CD4-positive, alpha-beta T cell treated with Interleukin-4 for 1 hour (primary cell): ENCODE measurements at regions not wholly inside any gene's neighbourhood (a gene's known extent, or its start where the extent isn't known, plus 50 kb on each side); places are given as distances from the start of the nearest gene placed in this dataset.

Experiments
- DNase-seq, 2 donors: peaks; one replicate each; pipeline ENCODE4 v3.0.0-alpha.2; 2020 to 2022

DNA sequence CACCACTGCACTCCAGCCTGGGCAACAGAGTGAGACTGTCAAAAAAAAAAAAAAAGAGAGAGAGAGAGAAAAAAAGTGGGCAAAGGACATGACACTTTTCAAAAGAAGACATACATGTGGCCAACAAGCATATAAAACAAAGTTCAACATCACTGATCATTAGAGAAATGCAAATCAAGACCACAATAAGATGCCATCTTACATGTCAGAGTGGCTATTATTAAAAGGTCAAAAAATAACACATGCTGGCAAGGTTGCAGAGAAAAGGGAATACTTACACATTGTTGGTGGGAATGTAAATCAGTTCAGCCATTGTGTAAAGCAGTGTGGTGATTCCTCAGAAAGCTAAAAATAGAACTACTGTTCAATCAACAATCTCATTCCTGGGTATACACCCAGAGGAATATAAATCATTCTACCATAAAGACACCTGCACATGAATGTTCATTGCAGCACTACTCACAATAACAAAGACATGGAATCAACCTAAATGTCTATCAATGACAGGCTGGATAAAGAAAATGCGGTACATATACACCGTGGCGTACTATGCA lies 94.9 kb upstream of the TRIM2 start:
- DNase-seq = no peak

GRCh38 chr4:153110739-153111138 lies 93.5 kb upstream of the TRIM2 start:
- no peak for DNase-seq

DNA sequence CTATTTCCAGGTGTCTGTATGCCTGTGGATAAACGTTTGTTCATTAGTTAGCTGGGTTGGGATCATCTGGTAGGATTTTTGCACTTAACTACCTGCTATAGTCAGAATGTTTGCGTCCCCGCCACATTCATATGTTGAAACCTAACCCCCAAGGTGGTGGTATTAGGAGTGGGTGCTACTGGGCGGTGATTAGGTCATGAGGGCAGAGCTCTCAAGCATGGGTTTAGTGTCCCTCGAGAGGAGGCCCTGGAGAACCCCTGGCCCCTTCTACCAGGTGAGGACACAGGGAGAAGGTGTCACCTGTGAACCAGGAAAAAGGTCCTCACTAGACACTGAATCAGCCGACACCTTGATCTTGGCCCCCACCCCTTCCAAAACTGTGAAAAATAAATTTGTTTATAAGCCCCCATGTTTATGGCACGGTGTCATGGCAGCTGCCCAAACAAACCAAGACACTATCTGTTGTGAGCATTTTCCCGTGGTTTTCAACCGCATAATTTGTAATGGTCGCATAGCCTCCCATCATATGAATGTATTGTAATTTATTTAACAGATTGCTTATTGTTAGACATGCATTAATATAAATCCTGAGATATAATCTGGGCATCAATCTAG lies 92.7 kb upstream of the TRIM2 start:
- no peak for DNase-seq

DNA sequence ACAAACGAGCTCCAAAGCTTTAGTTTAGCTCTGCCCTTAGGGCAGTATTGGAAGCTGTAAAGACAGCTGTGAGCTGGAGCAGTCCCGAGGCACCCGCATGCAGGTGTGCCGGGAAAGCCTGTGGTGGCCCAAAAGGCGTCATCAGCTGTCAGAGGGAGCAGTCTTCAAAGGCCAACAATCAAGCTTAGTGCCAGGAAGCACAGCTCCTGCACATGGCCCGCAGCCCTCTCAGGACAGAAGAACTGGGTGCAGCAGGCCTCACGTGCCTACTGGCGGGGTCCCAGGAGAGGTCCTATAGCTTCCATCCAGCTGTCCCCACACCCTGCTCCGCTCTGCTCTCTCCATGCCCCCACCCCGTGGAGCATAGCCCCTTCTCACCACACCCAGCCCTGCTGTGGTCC lies 92.2 kb upstream of the TRIM2 start:
- DNase-seq = no peak

DNA sequence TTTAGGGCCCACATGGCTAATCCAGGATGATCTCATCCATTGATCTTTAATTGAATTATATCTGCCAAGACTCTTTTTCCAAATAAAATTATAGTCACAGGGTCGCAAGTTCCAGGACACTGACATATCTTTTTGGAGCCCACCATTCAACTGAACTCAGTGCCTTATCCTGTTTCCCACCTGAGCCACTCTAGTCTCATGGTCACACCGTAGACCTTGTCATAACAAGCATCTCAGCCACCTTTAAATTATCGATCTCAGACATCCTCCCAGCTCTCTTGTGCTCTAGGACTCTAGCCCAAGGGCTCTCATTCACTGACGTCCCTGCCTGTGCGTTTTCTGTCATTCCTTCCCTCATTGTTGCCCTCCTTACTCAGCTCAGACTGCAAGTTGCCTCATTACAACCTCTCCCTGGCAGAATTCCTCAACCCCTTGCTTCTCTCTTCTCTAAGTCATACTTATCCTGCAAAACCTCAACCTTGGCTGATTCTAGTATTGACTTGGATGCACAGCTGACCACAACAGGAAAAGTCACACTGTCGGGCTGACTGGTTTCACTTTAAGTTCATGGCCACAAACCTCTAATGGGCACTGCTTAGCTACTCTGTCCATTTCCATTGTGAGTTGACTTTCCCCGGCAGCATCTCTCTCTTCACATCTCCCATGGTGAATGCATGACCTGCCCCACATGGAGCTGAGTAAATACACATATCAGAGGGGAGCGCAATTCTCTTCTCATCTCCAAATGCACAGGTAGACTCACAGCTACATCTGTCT lies 91.0 kb upstream of the TRIM2 start:
- no peak for DNase-seq

GRCh38 chr4:153113838-153114105 lies 90.5 kb upstream of the TRIM2 start:
- DNase-seq = no peak

- peak; percentile 63 to 65 for DNase-seq
These were observed 89.4 kb upstream of the TRIM2 start for GRCh38 chr4:153114771-153115321.

DNA sequence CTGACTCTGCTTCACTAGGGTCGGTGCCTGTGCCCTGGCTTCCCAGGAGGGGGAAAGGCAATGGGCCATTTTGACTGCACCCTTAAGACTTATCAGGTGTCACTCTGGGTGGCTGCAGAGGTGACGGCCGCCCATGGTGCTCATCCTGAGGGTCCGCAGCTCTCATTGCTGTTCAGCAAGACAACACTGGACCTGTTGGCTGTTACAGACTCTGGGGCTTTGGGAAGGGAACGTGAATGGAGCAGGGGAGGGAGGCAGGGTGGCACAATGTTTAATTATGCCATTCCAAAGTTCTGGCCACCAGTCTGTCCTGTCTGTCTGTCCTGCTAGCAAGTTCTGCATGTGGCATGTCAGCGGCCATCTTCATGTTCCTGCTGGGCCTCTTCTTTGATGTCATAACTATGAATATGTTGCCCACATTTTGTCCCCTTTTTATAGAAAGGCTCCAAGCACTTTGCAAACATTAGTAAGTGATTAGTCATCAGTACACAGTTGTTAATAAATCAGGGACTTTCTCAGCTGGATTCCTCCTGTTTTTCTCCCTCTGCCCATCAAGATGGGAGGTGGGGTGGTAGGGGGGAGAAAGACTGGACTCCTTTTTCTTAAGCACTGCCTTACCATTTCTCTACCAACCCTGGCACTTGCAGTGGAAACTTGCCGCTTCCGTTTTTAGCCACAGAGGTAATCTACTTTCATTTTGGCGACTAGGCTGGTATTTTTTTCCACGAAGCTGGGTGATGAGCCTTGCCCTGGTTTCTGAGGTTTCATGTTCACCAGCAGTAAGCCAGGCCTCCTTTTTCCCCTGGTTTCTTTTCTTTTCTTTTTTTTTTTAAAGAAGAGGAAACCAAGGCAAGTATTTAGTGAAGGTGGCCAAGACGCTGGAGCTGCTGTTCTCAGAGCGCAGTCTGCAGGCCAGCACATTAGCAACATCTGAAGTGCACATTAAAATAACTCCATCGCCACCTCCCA lies 88.6 kb upstream of the TRIM2 start:
- DNase-seq = peak; percentile 76 to 84

DNA sequence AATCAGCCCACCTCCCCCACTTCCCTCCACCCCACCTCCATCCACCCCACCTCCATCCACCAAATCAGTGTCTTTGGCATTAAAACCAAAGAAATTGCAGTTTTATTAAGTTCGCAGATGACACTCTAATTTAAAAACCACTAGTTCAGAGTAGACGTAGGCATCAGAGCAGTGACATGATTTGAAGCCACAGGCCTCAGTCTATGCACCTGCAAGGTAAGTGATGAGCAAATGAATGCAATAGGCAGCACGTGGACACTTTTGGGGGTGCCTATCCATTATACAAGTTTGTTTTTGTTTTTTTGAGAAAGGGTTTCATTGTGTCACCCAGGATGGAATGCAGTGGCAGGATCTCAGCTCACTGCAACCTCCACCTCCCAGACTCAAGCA lies 88.0 kb upstream of the TRIM2 start:
- no peak for DNase-seq

- no peak for DNase-seq
These were observed 87.4 kb upstream of the TRIM2 start for GRCh38 chr4:153116801-153117200.

- DNase-seq = no peak
These were observed 86.7 kb upstream of the TRIM2 start for GRCh38 chr4:153117554-153117953.

DNA sequence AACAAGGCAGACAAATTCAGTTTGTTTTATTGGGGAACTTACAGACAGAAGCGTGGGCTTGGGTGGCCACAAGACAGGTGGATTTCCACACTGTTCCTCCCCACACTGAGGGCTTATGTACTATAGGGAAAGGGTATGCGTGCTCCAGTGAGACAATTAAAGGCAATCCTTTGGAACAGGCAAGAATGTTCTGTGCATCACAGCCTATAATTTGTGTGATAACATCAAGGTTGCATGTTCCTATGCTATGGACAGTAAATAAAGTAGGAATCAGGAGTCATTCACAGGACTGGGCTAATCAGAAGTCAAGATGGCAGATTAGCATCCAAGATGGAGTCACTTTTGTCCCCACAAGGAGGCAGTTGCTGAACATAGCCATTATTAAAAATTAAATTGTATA lies 84.6 kb upstream of the TRIM2 start:
- no peak for DNase-seq

- no peak for DNase-seq
These were observed 84.0 kb upstream of the TRIM2 start for GRCh38 chr4:153120235-153120634.

DNA sequence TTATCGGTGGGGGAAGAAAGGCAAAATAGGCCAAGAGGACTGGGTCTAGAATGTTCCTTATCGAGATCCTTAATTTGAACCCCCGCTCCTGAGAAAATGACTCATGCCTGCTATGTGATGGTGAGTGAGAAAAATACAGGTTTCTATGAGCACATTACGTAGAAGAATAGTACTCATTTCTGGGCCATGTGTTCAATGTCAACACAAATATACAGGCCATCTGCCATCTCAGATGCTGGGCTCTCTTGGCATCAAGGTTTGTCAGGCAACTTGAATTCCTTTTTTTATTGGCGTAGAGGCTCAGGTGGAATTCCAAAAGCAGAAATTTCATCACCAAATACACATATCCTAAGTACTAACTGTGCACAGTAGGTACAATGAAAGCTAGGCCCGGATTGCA lies 81.4 kb upstream of the TRIM2 start:
- no peak for DNase-seq

DNA sequence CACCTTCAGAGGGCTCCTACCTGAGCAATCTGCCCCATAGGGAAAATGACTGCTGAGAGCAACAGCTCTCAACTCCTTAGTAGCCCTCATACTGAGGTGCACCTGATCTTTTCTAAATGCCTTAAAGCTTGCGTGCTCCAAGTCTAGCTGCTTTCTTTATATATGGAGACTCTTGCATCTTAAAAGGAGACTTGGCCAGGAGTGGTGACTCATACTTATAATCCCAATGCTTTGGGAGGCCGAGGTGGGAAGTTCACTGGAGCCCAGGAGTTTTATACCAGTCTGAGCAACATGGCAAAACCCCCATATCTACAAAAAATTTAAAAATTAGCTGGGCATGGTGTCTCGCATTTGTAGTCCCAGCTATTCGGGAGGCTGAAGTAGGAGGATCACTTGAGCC lies 78.1 kb upstream of the TRIM2 start:
- DNase-seq = no peak

- DNase-seq = peak; percentile 84
These were observed 76.3 kb upstream of the TRIM2 start for GRCh38 chr4:153127760-153128494.

- no peak for DNase-seq
These were observed 72.6 kb upstream of the TRIM2 start for GRCh38 chr4:153131596-153131995.

DNA sequence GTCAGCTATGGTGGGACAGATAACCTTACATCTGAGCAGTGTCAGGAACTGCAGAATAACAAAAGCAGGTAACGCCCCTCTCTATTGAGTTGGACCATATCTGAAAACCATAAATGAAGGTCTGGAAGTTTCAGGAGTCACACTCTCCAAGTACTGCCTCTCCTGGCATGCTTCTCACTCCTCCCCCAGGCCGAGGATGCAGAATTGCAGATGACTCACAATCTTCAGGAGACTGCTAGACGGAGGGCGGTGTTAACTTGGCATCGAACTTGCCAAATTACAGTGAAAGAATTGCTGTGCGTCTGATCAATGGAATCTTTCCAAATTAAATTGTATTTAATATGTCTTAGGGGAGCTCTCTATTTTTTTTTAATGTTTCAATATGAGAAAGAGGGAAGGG lies 67.1 kb upstream of the TRIM2 start:
- DNase-seq = no peak

DNA sequence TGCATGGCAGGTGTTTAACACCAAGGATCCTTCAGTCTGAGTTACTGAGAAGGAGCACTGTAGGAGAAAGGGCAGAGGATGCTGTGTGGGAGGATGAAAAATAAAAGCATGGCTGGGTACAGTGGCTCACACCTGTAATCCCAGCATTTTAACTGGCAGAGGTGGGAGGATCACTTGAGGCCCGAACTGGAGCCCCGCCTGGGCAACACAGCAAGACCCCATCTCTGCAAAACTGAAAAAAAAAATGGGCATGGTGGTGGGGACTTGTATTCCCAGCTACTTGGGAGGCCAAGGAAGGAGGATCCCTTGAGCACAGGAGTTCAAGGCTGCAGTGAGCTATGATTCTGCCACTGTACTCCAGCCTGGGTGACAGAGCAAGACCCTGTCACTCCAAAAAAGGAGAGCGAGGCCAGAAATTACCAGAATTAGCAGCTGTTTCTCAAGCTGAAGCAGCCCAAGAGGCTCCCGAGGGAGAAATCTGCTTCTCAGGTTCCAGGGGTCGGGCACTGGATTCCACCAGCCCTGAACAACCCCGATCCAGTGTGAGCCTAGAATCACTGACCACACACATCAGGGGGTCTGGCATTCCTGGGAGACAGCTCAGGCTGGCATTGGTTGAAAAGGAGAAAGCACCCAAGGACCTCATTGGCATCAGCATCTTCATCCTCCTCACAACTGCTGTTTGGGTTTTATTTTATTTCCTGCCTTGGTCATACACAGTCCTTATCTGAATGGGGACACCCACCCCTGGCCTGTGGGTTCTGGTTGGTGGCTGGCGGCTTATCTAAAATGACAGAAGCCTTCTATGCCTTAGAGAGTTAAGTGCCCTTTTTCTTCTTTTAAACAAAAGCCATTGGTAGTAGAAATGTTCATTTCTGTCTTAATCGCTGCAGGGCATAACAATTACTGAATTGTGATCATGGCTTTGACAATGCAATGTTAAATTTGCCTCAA lies 66.3 kb upstream of the TRIM2 start:
- DNase-seq = no peak

GRCh38 chr4:153138736-153139135 lies 65.5 kb upstream of the TRIM2 start:
- peak in 1 of 2 donors; percentile 38 for DNase-seq

GRCh38 chr4:153140294-153140693 lies 63.9 kb upstream of the TRIM2 start:
- DNase-seq = no peak
